OCI-LY1 (cell line): ENCODE measurements at regions not wholly inside any gene's neighbourhood (a gene's known extent, or its start where the extent isn't known, plus 50 kb on each side); places are given as distances from the start of the nearest gene placed in this dataset.

ENCODE experiments used
- EZH2 ChIP-seq: fragments of 200-600 bp; sonication (generic), shearing (Covaris generic); IDR thresholded peaks from 2 replicates; pipeline ENCODE4 v1.8.0; 2017; ENCODE audit warnings: borderline replicate concordance, mixed run types, mild to moderate bottlenecking, antibody characterized with exemption, low read length, moderate library complexity, mixed read lengths
- TF ChIP-seq, protein P1 (sequence below): fragments of 200-600 bp; sonication (generic), shearing (Covaris generic); IDR thresholded peaks from 2 replicates; pipeline ENCODE4 v1.5.1; 2017; ENCODE audit warnings: mild to moderate bottlenecking, antibody characterized with exemption, low read length, moderate library complexity, mixed read lengths

DNA sequence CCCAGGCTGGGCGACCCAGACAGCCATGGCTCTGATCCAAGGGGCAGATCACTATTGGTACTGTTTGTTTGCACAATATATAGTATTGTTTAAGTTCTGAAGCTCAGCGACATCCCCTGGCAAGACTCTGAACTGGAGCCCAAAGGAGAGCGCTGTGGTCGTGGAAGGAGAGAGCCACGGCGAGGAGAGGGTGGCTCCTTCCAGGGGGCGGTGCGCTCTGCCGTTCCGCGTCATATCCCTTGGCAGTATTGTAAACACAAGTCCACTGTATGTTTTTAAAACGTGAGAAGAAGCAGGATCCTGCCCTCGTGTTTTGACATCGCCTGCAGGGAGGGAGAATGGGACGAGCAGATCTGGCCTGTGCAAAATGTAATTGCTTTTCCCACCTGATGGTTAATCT, 185.5 kb downstream of the RAB28 start:
- TF ChIP-seq, protein P1, sequence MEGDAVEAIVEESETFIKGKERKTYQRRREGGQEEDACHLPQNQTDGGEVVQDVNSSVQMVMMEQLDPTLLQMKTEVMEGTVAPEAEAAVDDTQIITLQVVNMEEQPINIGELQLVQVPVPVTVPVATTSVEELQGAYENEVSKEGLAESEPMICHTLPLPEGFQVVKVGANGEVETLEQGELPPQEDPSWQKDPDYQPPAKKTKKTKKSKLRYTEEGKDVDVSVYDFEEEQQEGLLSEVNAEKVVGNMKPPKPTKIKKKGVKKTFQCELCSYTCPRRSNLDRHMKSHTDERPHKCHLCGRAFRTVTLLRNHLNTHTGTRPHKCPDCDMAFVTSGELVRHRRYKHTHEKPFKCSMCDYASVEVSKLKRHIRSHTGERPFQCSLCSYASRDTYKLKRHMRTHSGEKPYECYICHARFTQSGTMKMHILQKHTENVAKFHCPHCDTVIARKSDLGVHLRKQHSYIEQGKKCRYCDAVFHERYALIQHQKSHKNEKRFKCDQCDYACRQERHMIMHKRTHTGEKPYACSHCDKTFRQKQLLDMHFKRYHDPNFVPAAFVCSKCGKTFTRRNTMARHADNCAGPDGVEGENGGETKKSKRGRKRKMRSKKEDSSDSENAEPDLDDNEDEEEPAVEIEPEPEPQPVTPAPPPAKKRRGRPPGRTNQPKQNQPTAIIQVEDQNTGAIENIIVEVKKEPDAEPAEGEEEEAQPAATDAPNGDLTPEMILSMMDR: no peak
- no peak for TF ChIP-seq EZH2
